ENCODE measurements at regions not wholly inside any gene's neighbourhood (a gene's known extent, or its start where the extent isn't known, plus 50 kb on each side); places are given as distances from the start of the nearest gene placed in this dataset.

- Mint-ChIP-seq H3K27ac (no peak overlapping the region), H3K27me3 (ENCODE audit: insufficient read depth) (no peaks in the 10 kb centered on the region), H3K4me1 (ENCODE audit: low read depth) (no peaks in the 10 kb centered on the region), H3K9me3 (no peaks in the 10 kb centered on the region), H3K36me3 (ENCODE audit: low read depth) (no peaks in the 10 kb centered on the region), H3K4me3 (no peak overlapping the region)
- intact Hi-C loops (cut with micrococcal nuclease), result no loop called here
- DNase-seq (ENCODE audit: low spot score), result no peak
These were observed 429.1 kb upstream of the ZMIZ1 start for GRCh38 chr10:78639629-78640028.

GRCh38 chr10:78640796-78641636, 427.8 kb upstream of the ZMIZ1 start:
- no peaks in the 10 kb centered on the region for H3K27me3 Mint-ChIP-seq (ENCODE audit: insufficient read depth)
- intact Hi-C loops (cut with micrococcal nuclease), result no loop called here
- H3K27ac Mint-ChIP-seq, result no peak overlapping the region
- no peak for DNase-seq (ENCODE audit: low spot score)
- no peaks in the 10 kb centered on the region for H3K36me3 Mint-ChIP-seq (ENCODE audit: low read depth)
- H3K4me3 Mint-ChIP-seq, result no peak overlapping the region
- no peaks in the 10 kb centered on the region for H3K4me1 Mint-ChIP-seq (ENCODE audit: low read depth)
- no peaks in the 10 kb centered on the region for H3K9me3 Mint-ChIP-seq

DNA sequence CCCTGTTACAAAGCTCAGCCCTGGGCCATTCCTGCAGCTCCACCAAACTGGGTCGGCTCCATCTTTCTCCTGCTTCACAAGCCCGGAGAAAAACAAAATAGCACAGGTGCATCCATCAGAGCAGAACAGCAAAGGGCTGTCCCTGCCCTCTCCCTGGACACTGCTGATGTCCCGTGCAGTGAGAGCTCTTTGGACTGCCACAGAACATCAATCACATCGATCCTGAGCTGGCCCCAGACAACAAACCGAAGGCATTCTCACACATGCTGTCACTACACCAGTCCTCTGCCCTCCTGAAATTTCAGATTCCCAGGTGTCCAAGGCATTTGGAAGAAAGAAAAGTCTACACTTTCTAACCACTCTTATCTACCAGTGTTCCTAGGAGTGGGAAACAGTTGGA, 427.1 kb upstream of the ZMIZ1 start:
- no peaks in the 10 kb centered on the region for H3K36me3 Mint-ChIP-seq (ENCODE audit: low read depth)
- H3K4me3 Mint-ChIP-seq, result no peak overlapping the region

DNA sequence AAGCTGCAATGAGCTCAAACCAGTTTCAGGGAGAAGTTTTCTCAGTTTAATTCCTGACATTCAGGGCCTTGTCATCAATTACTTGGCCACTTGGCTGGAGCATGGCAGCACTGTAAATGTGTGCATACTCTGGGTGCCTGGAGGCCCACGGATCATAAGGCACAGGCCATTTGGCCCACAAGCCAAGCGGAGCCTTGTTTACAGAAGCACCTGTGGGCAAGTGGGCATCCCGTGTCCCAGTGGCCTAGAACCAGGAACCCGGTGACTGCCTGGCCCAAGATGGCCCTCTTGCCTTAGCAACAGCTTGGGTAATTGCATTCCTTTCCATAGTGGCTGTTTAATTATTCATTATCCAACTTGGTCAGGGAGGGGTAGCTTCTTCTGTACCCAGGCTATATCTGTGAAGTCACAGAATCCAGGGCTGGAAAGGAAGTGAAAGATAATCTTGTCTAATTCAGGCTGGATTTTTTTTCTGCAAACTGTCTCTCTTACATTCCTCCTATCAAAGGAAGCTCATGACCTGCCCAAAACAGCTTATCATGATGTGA, 426.4 kb upstream of the ZMIZ1 start:
- DNase-seq (ENCODE audit: low spot score), result no peak
- Mint-ChIP-seq H3K4me1 (ENCODE audit: low read depth) (no peaks in the 10 kb centered on the region), H3K27me3 (ENCODE audit: insufficient read depth) (no peaks in the 10 kb centered on the region), H3K9me3 (no peaks in the 10 kb centered on the region), H3K27ac (no peak overlapping the region), H3K4me3 (no peak overlapping the region), H3K36me3 (ENCODE audit: low read depth) (no peaks in the 10 kb centered on the region)
- intact Hi-C loops (cut with micrococcal nuclease), result no loop called here

More for the DNA sequence above, 427.1 kb upstream of the ZMIZ1 start:
- H3K27me3 Mint-ChIP-seq (ENCODE audit: insufficient read depth), result no peaks in the 10 kb centered on the region
- no peaks in the 10 kb centered on the region for H3K4me1 Mint-ChIP-seq (ENCODE audit: low read depth)
- intact Hi-C loops (cut with micrococcal nuclease), result no loop called here
- DNase-seq (ENCODE audit: low spot score), result no peak
- no peaks in the 10 kb centered on the region for H3K9me3 Mint-ChIP-seq
- no peak overlapping the region for H3K27ac Mint-ChIP-seq

- H3K36me3 Mint-ChIP-seq (ENCODE audit: low read depth), result no peaks in the 10 kb centered on the region
- H3K9me3 Mint-ChIP-seq, result no peaks in the 10 kb centered on the region
- no peak overlapping the region for H3K27ac Mint-ChIP-seq
- H3K4me3 Mint-ChIP-seq, result no peak overlapping the region
- intact Hi-C loops (cut with micrococcal nuclease), result no loop called here
- no peaks in the 10 kb centered on the region for H3K4me1 Mint-ChIP-seq (ENCODE audit: low read depth)
- H3K27me3 Mint-ChIP-seq (ENCODE audit: insufficient read depth), result peaks cover 3% of the 10 kb centered on the region
- DNase-seq (ENCODE audit: low spot score), result no peak
These were observed 425.3 kb upstream of the ZMIZ1 start for GRCh38 chr10:78643513-78643912.

GRCh38 chr10:78644550-78644949, 424.2 kb upstream of the ZMIZ1 start:
- intact Hi-C loops (cut with micrococcal nuclease), result no loop called here
- Mint-ChIP-seq H3K27me3 (ENCODE audit: insufficient read depth) (peaks cover 3% of the 10 kb centered on the region), H3K4me3 (no peak overlapping the region), H3K36me3 (ENCODE audit: low read depth) (no peaks in the 10 kb centered on the region), H3K9me3 (no peaks in the 10 kb centered on the region), H3K4me1 (ENCODE audit: low read depth) (no peaks in the 10 kb centered on the region), H3K27ac (no peak overlapping the region)
- DNase-seq (ENCODE audit: low spot score), result no peak

DNA sequence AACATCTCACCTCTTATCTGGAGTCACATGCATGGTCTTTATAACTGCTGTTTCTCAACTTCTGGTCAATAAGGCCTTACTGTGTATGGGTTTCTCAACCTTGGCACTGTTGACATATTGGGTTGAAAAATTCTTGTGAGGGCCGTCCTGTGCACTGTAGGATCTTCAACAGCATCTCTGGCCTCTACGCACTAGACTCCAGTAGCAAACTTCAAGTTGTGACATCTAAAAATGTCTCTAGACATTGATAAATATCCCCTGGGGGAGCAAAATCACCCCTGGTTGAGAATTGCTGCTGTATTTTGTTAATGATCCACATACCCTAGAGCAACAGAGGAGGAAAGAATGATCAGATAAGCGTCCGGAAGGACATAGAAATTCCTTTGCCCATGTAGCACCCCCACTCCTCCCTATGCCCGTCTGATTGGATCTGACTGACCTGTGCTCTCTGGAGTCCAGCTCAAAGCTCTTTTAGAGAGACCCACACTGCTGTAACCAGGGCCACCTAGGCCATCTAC, 423.5 kb upstream of the ZMIZ1 start:
- Mint-ChIP-seq H3K4me3 (no peak overlapping the region), H3K36me3 (ENCODE audit: low read depth) (no peaks in the 10 kb centered on the region), H3K27ac (no peak overlapping the region), H3K27me3 (ENCODE audit: insufficient read depth) (peaks cover 3% of the 10 kb centered on the region), H3K4me1 (ENCODE audit: low read depth) (no peaks in the 10 kb centered on the region), H3K9me3 (no peaks in the 10 kb centered on the region)
- intact Hi-C loops (cut with micrococcal nuclease), result no loop called here
- no peak for DNase-seq (ENCODE audit: low spot score)

DNA sequence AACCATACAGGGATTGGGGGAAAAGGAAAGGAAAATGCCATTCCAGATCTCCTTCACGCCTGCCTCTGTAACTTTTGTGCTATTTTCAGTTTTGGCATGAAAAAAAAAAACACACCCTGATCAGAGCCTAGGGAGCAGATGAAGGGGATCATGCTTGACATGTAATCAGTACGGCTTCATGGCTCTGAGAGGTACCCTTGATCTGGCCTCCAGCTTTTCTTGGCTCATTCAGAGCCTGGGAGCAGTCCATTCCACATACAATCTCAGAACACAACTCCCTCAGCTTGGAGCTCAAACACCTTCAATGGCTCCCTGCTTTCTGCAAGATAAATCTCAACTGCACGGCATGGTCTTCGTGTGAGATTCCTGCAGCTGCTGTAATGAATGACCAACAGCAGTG, 422.8 kb upstream of the ZMIZ1 start:
- no peak overlapping the region for H3K27ac Mint-ChIP-seq
- H3K4me3 Mint-ChIP-seq, result no peak overlapping the region
- no peak for DNase-seq (ENCODE audit: low spot score)
- intact Hi-C loops (cut with micrococcal nuclease), result no loop called here
- no peaks in the 10 kb centered on the region for H3K9me3 Mint-ChIP-seq
- peaks cover 3% of the 10 kb centered on the region for H3K27me3 Mint-ChIP-seq (ENCODE audit: insufficient read depth)
- no peaks in the 10 kb centered on the region for H3K4me1 Mint-ChIP-seq (ENCODE audit: low read depth)
- H3K36me3 Mint-ChIP-seq (ENCODE audit: low read depth), result no peaks in the 10 kb centered on the region

- Mint-ChIP-seq H3K36me3 (ENCODE audit: low read depth) (no peaks in the 10 kb centered on the region), H3K27me3 (ENCODE audit: insufficient read depth) (peaks cover 3% of the 10 kb centered on the region), H3K27ac (no peak overlapping the region), H3K4me3 (no peak overlapping the region), H3K9me3 (no peaks in the 10 kb centered on the region), H3K4me1 (ENCODE audit: low read depth) (no peaks in the 10 kb centered on the region)
- no peak for DNase-seq (ENCODE audit: low spot score)
- intact Hi-C loops (cut with micrococcal nuclease), result no loop called here
These were observed 420.4 kb upstream of the ZMIZ1 start for GRCh38 chr10:78648256-78648860.

GRCh38 chr10:78649429-78649828, 419.3 kb upstream of the ZMIZ1 start:
- no peak for DNase-seq (ENCODE audit: low spot score)
- H3K9me3 Mint-ChIP-seq, result no peaks in the 10 kb centered on the region
- H3K4me1 Mint-ChIP-seq (ENCODE audit: low read depth), result no peaks in the 10 kb centered on the region
- H3K4me3 Mint-ChIP-seq, result no peak overlapping the region
- intact Hi-C loops (cut with micrococcal nuclease), result no loop called here
- no peak overlapping the region for H3K27ac Mint-ChIP-seq
- H3K27me3 Mint-ChIP-seq (ENCODE audit: insufficient read depth), result peaks cover 3% of the 10 kb centered on the region
- no peaks in the 10 kb centered on the region for H3K36me3 Mint-ChIP-seq (ENCODE audit: low read depth)

GRCh38 chr10:78650122-78650521, 418.6 kb upstream of the ZMIZ1 start:
- Mint-ChIP-seq H3K4me1 (ENCODE audit: low read depth) (no peaks in the 10 kb centered on the region), H3K36me3 (ENCODE audit: low read depth) (no peaks in the 10 kb centered on the region), H3K4me3 (no peak overlapping the region), H3K27ac (no peak overlapping the region), H3K9me3 (no peaks in the 10 kb centered on the region), H3K27me3 (ENCODE audit: insufficient read depth) (peaks cover 6% of the 10 kb centered on the region)
- DNase-seq (ENCODE audit: low spot score), result no peak
- intact Hi-C loops (cut with micrococcal nuclease), result loop anchor here (10.0 kb wide), 1 partner anchor 445 kb away; no protein-coding TSS in a partner anchor

GRCh38 chr10:78651287-78651686, 417.5 kb upstream of the ZMIZ1 start:
- Mint-ChIP-seq H3K9me3 (no peaks in the 10 kb centered on the region), H3K4me3 (no peak overlapping the region), H3K4me1 (ENCODE audit: low read depth) (no peaks in the 10 kb centered on the region), H3K27me3 (ENCODE audit: insufficient read depth) (peaks cover 6% of the 10 kb centered on the region), H3K36me3 (ENCODE audit: low read depth) (no peaks in the 10 kb centered on the region), H3K27ac (no peak overlapping the region)
- intact Hi-C loops (cut with micrococcal nuclease), result loop anchor here (10.0 kb wide), 1 partner anchor 446 kb away; no protein-coding TSS in a partner anchor
- DNase-seq (ENCODE audit: low spot score), result no peak

GRCh38 chr10:78653555-78653954, 415.2 kb upstream of the ZMIZ1 start:
- intact Hi-C loops (cut with micrococcal nuclease), result loop anchor here (2.0 to 10.0 kb wide), 2 partner anchors 403 to 449 kb away; no protein-coding TSS in a partner anchor

More at GRCh38 chr10:78653555-78653954, 415.2 kb upstream of the ZMIZ1 start:
- no peaks in the 10 kb centered on the region for H3K4me1 Mint-ChIP-seq (ENCODE audit: low read depth)
- no peak overlapping the region for H3K4me3 Mint-ChIP-seq
- DNase-seq (ENCODE audit: low spot score), result no peak
- H3K27ac Mint-ChIP-seq, result no peak overlapping the region
- no peaks in the 10 kb centered on the region for H3K9me3 Mint-ChIP-seq
- peaks cover 4% of the 10 kb centered on the region for H3K27me3 Mint-ChIP-seq (ENCODE audit: insufficient read depth)
- no peaks in the 10 kb centered on the region for H3K36me3 Mint-ChIP-seq (ENCODE audit: low read depth)

Measured in activated T-helper 1 cell treated with anti-CD3 and anti-CD28 coated beads, Interleukin-12 subunit alpha, Interleukin-12 subunit beta, Interleukin-2, Interleukin-4 antibody, amounts not matched to agents 30 ng/mL and 10 ng/mL and 1 ng/mL, durations not matched to agents 14 hours and 24 hours and 36 hours (primary cell).